GM10248 (cell line): ENCODE measurements at regions not wholly inside any gene's neighbourhood (a gene's known extent, or its start where the extent isn't known, plus 50 kb on each side); places are given as distances from the start of the nearest gene placed in this dataset.

Source experiments
- CTCF ChIA-PET: fragments of 300-600 bp; sonication (Branson Sonifier 250); formaldehyde crosslinking; extraction: SDS; loops from one replicate; lab custom pipeline; 2021; ENCODE audit warnings: antibody characterized with exemption; lab: Yijun Ruan, JAX
- POLR2A ChIA-PET: fragments of 350-650 bp; sonication (Branson Sonifier 250); formaldehyde crosslinking; extraction: SDS; loops from one replicate; lab custom pipeline; 2020; ENCODE audit warnings: antibody characterized with exemption; lab: Yijun Ruan, JAX
- DNase-seq: peaks from one replicate; pipeline ENCODE4 v3.0.0; 2012; ENCODE audit errors: extremely low spot score
- CTCF ChIP-seq: IDR thresholded peaks from 2 replicates; pipeline ENCODE4 v1.5.1; 2012; ENCODE audit warnings: mild to moderate bottlenecking, low read depth; ENCODE audit errors: extremely low read depth, missing control alignments, control extremely low read depth

DNA sequence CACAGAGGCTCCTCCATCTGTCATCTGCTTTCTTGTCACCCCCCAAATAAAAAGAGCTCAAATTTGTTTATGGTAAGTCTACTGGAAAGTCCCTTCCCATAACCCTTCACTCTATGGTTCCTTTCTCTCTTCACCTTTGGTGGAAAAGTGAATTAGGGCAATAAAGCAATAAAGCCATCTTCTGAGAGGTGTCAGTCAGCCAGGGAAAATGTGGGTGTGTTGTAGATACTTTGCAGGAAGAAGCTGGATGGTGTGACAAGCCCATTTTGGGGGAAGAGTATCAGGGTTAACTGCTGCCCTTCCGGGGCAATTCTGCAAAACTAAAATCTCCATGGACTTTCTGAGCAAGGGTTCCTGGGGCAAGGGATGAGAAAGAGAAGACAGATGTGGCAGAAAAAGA, 197.9 kb downstream of the SH3BP4 start:
- CTCF ChIA-PET: interaction anchor here (0.8 to 1.4 kb wide), 2 partner anchors 15 to 444 kb away, joined by 3 to 5 read pairs; no protein-coding TSS in a partner anchor
- no peak for TF ChIP-seq CTCF
- no peak for DNase-seq
- POLR2A ChIA-PET: no interaction called here

GRCh38 chr2:235151152-235151551, 199.3 kb downstream of the SH3BP4 start:
- ChIA-PET CTCF (no interaction called here), POLR2A (no interaction called here)
- no peak for DNase-seq
- TF ChIP-seq CTCF: no peak

DNA sequence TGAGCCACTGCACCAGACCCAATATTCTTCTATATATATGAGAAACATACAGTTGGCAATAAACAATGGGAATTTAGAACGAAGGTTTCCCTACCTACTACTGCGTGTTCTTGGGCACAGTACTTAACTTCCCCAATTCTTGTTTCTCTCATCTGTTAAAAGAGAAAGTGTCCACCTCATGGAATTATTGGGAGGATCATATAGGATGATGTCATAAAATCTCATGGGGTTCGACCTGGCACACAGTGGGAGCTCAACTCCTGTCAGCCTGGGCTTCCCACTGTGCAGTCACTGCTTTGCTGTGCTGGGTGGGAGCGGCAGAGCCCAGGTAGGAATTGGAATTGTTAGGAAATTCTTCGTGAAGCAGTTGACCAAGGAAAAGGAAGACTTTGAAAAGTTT, 203.3 kb downstream of the SH3BP4 start:
- no peak for TF ChIP-seq CTCF
- ChIA-PET POLR2A (no interaction called here), CTCF (no interaction called here)
- DNase-seq: no peak

DNA sequence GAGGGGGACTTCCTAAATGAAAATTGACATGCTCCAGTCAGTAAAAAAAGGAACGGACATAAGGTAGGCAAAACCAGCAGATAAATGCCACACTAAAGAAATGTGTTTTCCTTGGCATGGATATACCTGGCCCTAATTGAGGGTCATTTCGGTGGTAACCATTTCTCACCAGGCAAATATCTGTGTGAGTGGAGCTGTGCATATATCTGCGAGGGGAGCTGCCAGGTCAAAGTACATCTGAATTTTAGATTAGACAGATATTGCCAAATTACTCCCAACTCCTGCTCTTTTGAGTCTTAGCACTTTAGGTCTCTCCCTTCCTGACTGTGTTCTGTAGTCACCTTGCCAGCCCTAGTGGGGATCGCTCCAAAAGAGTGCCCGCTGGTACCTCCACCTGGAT, 204.2 kb downstream of the SH3BP4 start:
- ChIA-PET CTCF (no interaction called here), POLR2A (no interaction called here)
- DNase-seq: no peak
- no peak for TF ChIP-seq CTCF

DNA sequence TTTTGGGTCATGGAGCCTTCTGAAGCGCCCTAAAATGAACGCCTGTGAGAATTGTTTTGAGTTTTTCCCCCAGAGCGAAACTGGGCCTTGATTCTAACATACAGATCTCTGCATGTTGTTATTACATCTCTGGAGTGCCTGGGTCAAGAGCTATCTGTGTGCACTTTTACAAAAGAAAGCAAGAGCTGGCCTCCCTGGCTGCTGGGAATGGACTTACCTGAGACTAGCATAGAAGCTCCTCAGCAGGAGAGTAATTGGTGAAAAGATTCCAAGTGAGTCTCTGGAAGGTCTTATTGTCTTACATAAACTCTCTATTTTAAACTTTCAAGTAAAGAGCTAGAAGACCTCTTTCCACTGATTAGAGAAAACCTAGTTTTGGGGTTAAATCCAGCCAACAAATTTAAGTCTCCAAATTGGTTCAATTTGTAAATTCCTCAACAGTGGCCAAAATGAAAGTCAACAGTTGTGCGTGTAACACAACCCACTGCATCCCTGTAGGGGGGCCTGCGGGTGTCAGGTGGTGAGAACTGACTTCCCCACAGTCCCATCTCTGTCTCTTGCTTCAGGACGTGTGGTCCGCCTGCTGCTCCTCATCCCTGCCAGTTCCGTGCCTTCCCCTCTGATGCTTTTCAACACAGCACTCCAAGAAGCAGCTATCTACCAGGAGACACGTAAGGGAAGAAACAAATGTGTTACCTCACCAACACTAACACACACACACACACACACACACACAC, 206.1 kb downstream of the SH3BP4 start:
- CTCF ChIA-PET: no interaction called here
- no peak for TF ChIP-seq CTCF
- DNase-seq: no peak
- POLR2A ChIA-PET: no interaction called here

GRCh38 chr2:235160281-235160810, 208.5 kb downstream of the SH3BP4 start:
- CTCF ChIA-PET: no interaction called here
- no peak for TF ChIP-seq CTCF
- POLR2A ChIA-PET: no interaction called here
- DNase-seq: no peak

DNA sequence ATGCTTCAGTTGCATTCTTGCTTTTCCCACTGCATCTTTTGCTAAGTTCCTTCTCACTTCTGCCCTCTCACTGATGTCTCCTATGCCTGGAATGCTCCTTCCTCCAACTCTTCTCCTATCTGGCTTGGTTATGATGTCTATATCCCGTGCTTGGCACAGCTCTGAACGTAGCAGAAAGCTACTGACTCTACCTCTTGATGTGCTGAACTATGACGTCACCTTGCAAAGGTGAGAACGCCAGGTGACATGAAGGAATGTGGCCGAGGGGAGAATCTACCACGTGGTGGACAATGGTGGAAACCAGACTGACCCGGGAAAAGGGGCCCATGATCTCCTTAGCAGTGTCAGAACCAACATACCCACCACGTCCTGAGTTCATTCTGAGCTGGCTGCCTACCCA, 209.7 kb downstream of the SH3BP4 start:
- ChIA-PET POLR2A (no interaction called here), CTCF (no interaction called here)
- TF ChIP-seq CTCF: no peak
- no peak for DNase-seq
